ENCODE measurements at regions not wholly inside any gene's neighbourhood (a gene's known extent, or its start where the extent isn't known, plus 50 kb on each side); places are given as distances from the start of the nearest gene placed in this dataset.

GRCh38 chr2:2588777-2589176 is 257.7 kb upstream of the MYT1L start:
- no peak overlapping the region for H2BK15ac ChIP-seq (ENCODE audit: low read depth, low read length)
- no peak for TF ChIP-seq CEBPB (IDR thresholded peaks at IDR 0.05; ENCODE audit: low read depth, low read length)
- no peak for TF ChIP-seq POLR2A (IDR thresholded peaks at IDR 0.05; ENCODE audit: low read depth, low read length)
- TF ChIP-seq FOS (IDR thresholded peaks at IDR 0.05; ENCODE audit: low read depth, low read length): no peak
- TF ChIP-seq BHLHE40 (IDR thresholded peaks at IDR 0.05; ENCODE audit: low read depth, low read length): no peak
- no peak for TF ChIP-seq MAFK (IDR thresholded peaks at IDR 0.05; ENCODE audit: low read depth, low read length)
- no peak for TF ChIP-seq RAD21 (IDR thresholded peaks at IDR 0.05; ENCODE audit: low read length)
- no peak for TF ChIP-seq MXI1 (IDR thresholded peaks at IDR 0.05; ENCODE audit: borderline replicate concordance, low read depth, low read length)
- no peak for TF ChIP-seq NFE2L2 (IDR thresholded peaks at IDR 0.05; ENCODE audit: low read depth, low read length)
- TF ChIP-seq, protein P1, sequence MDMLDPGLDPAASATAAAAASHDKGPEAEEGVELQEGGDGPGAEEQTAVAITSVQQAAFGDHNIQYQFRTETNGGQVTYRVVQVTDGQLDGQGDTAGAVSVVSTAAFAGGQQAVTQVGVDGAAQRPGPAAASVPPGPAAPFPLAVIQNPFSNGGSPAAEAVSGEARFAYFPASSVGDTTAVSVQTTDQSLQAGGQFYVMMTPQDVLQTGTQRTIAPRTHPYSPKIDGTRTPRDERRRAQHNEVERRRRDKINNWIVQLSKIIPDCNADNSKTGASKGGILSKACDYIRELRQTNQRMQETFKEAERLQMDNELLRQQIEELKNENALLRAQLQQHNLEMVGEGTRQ (IDR thresholded peaks at IDR 0.05; ENCODE audit: low read depth, low read length): no peak
- TF ChIP-seq ELK1 (IDR thresholded peaks at IDR 0.05; ENCODE audit: borderline replicate concordance, low read depth, low read length): no peak
- H2AFZ ChIP-seq (replicated peaks; ENCODE audit: low read length, poor library complexity): no peak overlapping the region
- DNase-seq (no peak), ATAC-seq (ENCODE audit: low read depth) (no peak)
- no peak overlapping the region for H4K91ac ChIP-seq (ENCODE audit: insufficient read depth, low read depth, low read length)
- dilution Hi-C loops (cut with HindIII; ENCODE audit: low sequenced_read_pairs, unreplicated experiment) (no loop called here), in situ Hi-C loops (cut with MboI; ENCODE audit: low sequenced_read_pairs) (no loop called here), intact Hi-C loops (cut with micrococcal nuclease) (no loop called here)
- H3K4ac ChIP-seq (ENCODE audit: low read depth, low read length): no peak overlapping the region
- H4K20me1 ChIP-seq (ENCODE audit: insufficient read depth, low read length): no peaks in the 10 kb centered on the region
- peaks cover 22% of the 10 kb centered on the region for H3K9me3 ChIP-seq (ENCODE audit: control insufficient read depth, insufficient read depth, low read length)
- no peaks in the 10 kb centered on the region for H3K27me3 ChIP-seq (ENCODE audit: control insufficient read depth, insufficient read depth, low read length)
- H3K14ac ChIP-seq (replicated peaks; ENCODE audit: low read depth, low read length): no peak overlapping the region
- ChIA-PET POLR2A (ENCODE audit: unreplicated experiment) (no interaction called here), CTCF (no interaction called here)
- H3K56ac ChIP-seq (ENCODE audit: extremely low read depth, insufficient read depth, low read length): no peak overlapping the region
- no CpG with 5 or more reads among the region's 4 CpGs for WGBS, 2 experiments (ENCODE audit: extremely low coverage in 2 of 2, insufficient read length in 1 of 2)
- no peak overlapping the region for H3K23ac ChIP-seq (ENCODE audit: low read depth, low read length)
- no peak overlapping the region for H4K5ac ChIP-seq (ENCODE audit: low read depth, low read length)
- H2AK5ac ChIP-seq (ENCODE audit: low read depth, low read length): no peak overlapping the region
- H3K4me1 ChIP-seq (ENCODE audit: control insufficient read depth, insufficient read depth, low read length): no peaks in the 10 kb centered on the region
- H3K18ac ChIP-seq (ENCODE audit: low read depth, low read length): no peak overlapping the region
- H2BK20ac ChIP-seq (ENCODE audit: low read depth, low read length): no peak overlapping the region
- H3K79me1 ChIP-seq (ENCODE audit: low read depth in 1 of 2, low read length in 2 of 2): no peaks in the 10 kb centered on the region
- no peak overlapping the region for H2BK5ac ChIP-seq (ENCODE audit: low read depth, low read length, poor library complexity, severe bottlenecking)
- H3K4me2 ChIP-seq (ENCODE audit: low read depth, low read length): no peak overlapping the region
- no peak overlapping the region for H2AK9ac ChIP-seq (replicated peaks; ENCODE audit: low read depth, low read length, poor library complexity)
- H3K4me3 ChIP-seq (ENCODE audit: insufficient read depth, low read depth, low read length): no peak overlapping the region
- H3K9ac ChIP-seq (ENCODE audit: low read depth, low read length): no peak overlapping the region
- BruUV-seq (replicated peaks): no TSS peak
- no peak overlapping the region for H3K27ac ChIP-seq (ENCODE audit: insufficient read depth, low read length)
- no peaks in the 10 kb centered on the region for H3K9me1 ChIP-seq (ENCODE audit: insufficient read depth, low read length)
- no peak overlapping the region for H4K8ac ChIP-seq (ENCODE audit: low read depth in 2 of 2, low read length in 2 of 2)
- no peaks in the 10 kb centered on the region for H3K36me3 ChIP-seq (ENCODE audit: control insufficient read depth, insufficient read depth, low read length)
- no peak overlapping the region for H2BK120ac ChIP-seq (ENCODE audit: low read depth, low read length)
